ENCODE measurements at regions not wholly inside any gene's neighbourhood (a gene's known extent, or its start where the extent isn't known, plus 50 kb on each side); places are given as distances from the start of the nearest gene placed in this dataset.

GRCh38 chr5:6869677-6870076 lies 156.4 kb downstream of the TENT4A start:
- TF ChIP-seq POLR2AphosphoS5 (IDR thresholded peaks at IDR 0.05; ENCODE audit: low read depth, low read length) (no peak), POLR2A (IDR thresholded peaks at IDR 0.05; ENCODE audit: low read depth, low read length) (no peak), TAF1 (IDR thresholded peaks at IDR 0.05; ENCODE audit: borderline replicate concordance, low read depth, low read length) (no peak)

All from GM12892 (cell line).